Prostate gland (tissue), 2 donors: ENCODE measurements at regions not wholly inside any gene's neighbourhood (a gene's known extent, or its start where the extent isn't known, plus 50 kb on each side); places are given as distances from the start of the nearest gene placed in this dataset.

Experiments used
- CTCF ChIP-seq, 4 experiments: fragments of 200-600 bp in 2 of 4; fragments of 450-650 bp in 2 of 4; sonication (generic) in 2 of 4; IDR thresholded peaks; 1 replicate in 3 of 4; 2 replicates in 1 of 4; pipeline ENCODE4 v1.5.1; 2016 to 2019; ENCODE audit warnings: antibody characterized with exemption in 4 of 4, mild to moderate bottlenecking in 2 of 4, moderate library complexity in 2 of 4
- POLR2A ChIP-seq: fragments of 450-650 bp; IDR thresholded peaks from one replicate; pipeline ENCODE4 v1.6.1; 2016; ENCODE audit warnings: antibody characterized with exemption, mild to moderate bottlenecking
- POLR2AphosphoS5 ChIP-seq: sonication (generic); formaldehyde crosslinking; IDR thresholded peaks from one replicate; pipeline ENCODE4 v1.6.1; 2017; ENCODE audit warnings: antibody characterized with exemption

- TF ChIP-seq CTCF (IDR thresholded peaks at IDR 0.05) (no peak), POLR2A (no peak), POLR2AphosphoS5 (no peak)
These were observed 566.2 kb downstream of the RAPGEF2 start for GRCh38 chr4:159669094-159669493.
